Adrenal gland (tissue), 9 donors: ENCODE measurements at regions not wholly inside any gene's neighbourhood (a gene's known extent, or its start where the extent isn't known, plus 50 kb on each side); places are given as distances from the start of the nearest gene placed in this dataset.
"Not testable (repeated sequence)": the region's sequence is repeated elsewhere in the genome, so short reads cannot be mapped to it uniquely, and the experiment has no call there.

Source experiments
- DNase-seq, 7 donors: peaks; one replicate each; pipeline ENCODE4 v3.0.0-alpha.2; 2019 to 2020
- H3K27ac ChIP-seq, 5 donors: fragments of 200-600 bp; sonication (generic) in 4 of 5; 1 replicate in 3 of 5; 2 replicates in 2 of 5; pipeline versions ENCODE4 v1.5.1 to v1.8.0; 2016 to 2020; ENCODE audit warnings: mild to moderate bottlenecking in 1 of 5
- H3K27me3 ChIP-seq: fragments of 200-600 bp; 2 replicates; pipeline ENCODE4 v1.8.0; 2021
- H3K36me3 ChIP-seq, 2 donors: fragments of 200-600 bp; replicated peaks in 1 of 2; 1 replicate in 1 of 2; 2 replicates in 1 of 2; pipeline versions ENCODE4 v1.5.1 to v1.8.0; 2018 to 2022
- H3K4me1 ChIP-seq, 2 donors: fragments of 200-600 bp; replicated peaks in 1 of 2; 1 replicate in 1 of 2; 2 replicates in 1 of 2; pipeline versions ENCODE4 v1.5.1 to v1.8.0; 2018 to 2021
- H3K4me3 ChIP-seq, 4 donors: fragments of 200-600 bp; sonication (generic) in 3 of 4; one replicate each; pipeline ENCODE4 v1.5.1; 2016 to 2018
- H3K9me3 ChIP-seq, 3 donors: fragments of 200-600 bp; sonication (generic) in 1 of 3; replicated peaks in 1 of 3; 1 replicate in 2 of 3; 2 replicates in 1 of 3; pipeline versions ENCODE4 v1.5.1 to v1.8.0; 2016 to 2021
- POLR2A ChIP-seq, 2 donors: fragments of 450-650 bp; IDR thresholded peaks; one replicate each; pipeline ENCODE4 v1.6.1; 2017; ENCODE audit warnings: antibody characterized with exemption in 2 of 2, mild to moderate bottlenecking in 2 of 2, moderate library complexity in 1 of 2
- WGBS, 4 donors: extraction: QIAGEN DNeasy Blood & Tissue Kit in 2 of 4; methylation state at CpG; one replicate each; pipeline versions ENCODE4 v1.1.5 to v1.1.7; 2013 to 2017; 5-methylcytosine and 5-hydroxymethylcytosine counted together
- intact Hi-C, 2 donors: fragments of 100-400 bp; cut with DNase I; formaldehyde crosslinking; loops; one replicate each; pipeline versions ENCODE4 v1.14.1 to v1.15.0; 2022 to 2023
- TF ChIP-seq, protein P1 (sequence below), 6 experiments: fragments of 450-650 bp in 4 of 6; fragments of 200-600 bp in 2 of 6; sonication (generic) in 1 of 6; IDR thresholded peaks; 1 replicate in 5 of 6; 2 replicates in 1 of 6; pipeline versions ENCODE4 v1.5.1 to v1.8.0; 2016 to 2021; ENCODE audit warnings: antibody characterized with exemption in 6 of 6, mild to moderate bottlenecking in 2 of 6, moderate library complexity in 1 of 6
- donor health status: healthy with polysubstance abuse.
- donor health status: Bipolar disorder and iron deficiency.
- donor health status: DM: yes; HTN: yes; CAD: no.
- donor health status: DM: no; HTN: no; CAD: no.
- donor health status: DM: no; HTN: no; CAD: no.

DNA sequence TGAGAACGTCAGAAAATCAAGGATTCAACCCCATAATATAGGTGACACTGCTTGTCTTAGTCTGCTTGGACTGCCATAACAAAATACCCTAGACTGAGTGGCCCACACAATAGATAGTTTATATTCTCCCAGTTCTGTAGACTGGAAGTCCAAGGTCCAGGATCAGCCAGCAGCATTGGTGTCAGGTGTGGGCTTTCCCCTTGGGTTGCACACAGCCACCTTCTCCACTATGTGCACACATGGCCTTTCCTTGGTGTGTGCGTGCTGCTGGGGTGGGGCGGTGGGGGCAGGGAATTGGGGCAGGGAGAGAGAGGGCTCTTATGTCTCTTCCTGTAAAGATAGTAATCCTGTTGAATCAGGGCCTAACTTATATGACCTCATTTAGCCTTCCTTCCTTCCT lies 106.4 kb downstream of the SLC25A47 start:
- Histone ChIP-seq H3K27me3 (no peaks in the 10 kb centered on the region), H3K9me3 (no peaks in the 10 kb centered on the region), H3K4me1 (peaks cover 0 to 8% of the 10 kb centered on the region in 2 donors), H3K36me3 (no peaks in the 10 kb centered on the region), H3K27ac (peak overlapping the region in 1 of 5 donors; percentile 71), H3K4me3 (no peak overlapping the region)
- TF ChIP-seq, protein P1, sequence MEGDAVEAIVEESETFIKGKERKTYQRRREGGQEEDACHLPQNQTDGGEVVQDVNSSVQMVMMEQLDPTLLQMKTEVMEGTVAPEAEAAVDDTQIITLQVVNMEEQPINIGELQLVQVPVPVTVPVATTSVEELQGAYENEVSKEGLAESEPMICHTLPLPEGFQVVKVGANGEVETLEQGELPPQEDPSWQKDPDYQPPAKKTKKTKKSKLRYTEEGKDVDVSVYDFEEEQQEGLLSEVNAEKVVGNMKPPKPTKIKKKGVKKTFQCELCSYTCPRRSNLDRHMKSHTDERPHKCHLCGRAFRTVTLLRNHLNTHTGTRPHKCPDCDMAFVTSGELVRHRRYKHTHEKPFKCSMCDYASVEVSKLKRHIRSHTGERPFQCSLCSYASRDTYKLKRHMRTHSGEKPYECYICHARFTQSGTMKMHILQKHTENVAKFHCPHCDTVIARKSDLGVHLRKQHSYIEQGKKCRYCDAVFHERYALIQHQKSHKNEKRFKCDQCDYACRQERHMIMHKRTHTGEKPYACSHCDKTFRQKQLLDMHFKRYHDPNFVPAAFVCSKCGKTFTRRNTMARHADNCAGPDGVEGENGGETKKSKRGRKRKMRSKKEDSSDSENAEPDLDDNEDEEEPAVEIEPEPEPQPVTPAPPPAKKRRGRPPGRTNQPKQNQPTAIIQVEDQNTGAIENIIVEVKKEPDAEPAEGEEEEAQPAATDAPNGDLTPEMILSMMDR (IDR thresholded peaks at IDR 0.05), result no peak
- no peak for TF ChIP-seq POLR2A (IDR thresholded peaks at IDR 0.05)
- intact Hi-C loops, result no loop called here
- WGBS, 4 donors, result 87 to 100% (median 91%) methylated on average over 3 of the region's 3 CpGs
- DNase-seq, result no peak

DNA sequence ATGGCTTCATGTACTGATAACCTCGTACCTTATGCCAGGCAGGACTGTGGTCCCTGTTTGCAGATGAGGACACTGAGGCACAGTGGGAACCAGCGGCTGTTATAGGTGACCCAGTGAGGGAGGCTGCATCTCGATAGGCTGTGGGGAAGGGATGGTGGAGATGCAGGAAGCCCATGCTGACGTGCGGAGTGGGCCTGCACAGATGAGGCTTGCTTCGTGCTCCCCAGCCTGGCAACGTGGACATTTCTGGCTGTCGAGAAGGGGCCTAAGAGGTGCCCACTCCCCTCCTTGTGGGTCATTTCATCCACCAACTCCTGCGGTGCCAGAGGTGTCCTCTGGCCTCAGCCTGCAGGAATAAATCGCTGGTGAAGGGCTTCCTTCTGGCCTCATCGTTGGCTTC lies 107.4 kb downstream of the SLC25A47 start:
- Histone ChIP-seq H3K27ac (no peak overlapping the region), H3K4me3 (no peak overlapping the region), H3K9me3 (no peaks in the 10 kb centered on the region), H3K4me1 (peaks cover 0 to 8% of the 10 kb centered on the region in 2 donors), H3K36me3 (no peaks in the 10 kb centered on the region), H3K27me3 (no peaks in the 10 kb centered on the region)
- TF ChIP-seq, protein P1 (IDR thresholded peaks at IDR 0.05), result no peak
- no peak for TF ChIP-seq POLR2A (IDR thresholded peaks at IDR 0.05)
- whole genome bisulfite sequencing, 4 donors, result 86 to 94% (median 90%) methylated on average over 6 to 11 of the region's 11 CpGs
- intact Hi-C loops, result no loop called here
- DNase-seq, result peak in 1 of 7 donors; percentile 53

DNA sequence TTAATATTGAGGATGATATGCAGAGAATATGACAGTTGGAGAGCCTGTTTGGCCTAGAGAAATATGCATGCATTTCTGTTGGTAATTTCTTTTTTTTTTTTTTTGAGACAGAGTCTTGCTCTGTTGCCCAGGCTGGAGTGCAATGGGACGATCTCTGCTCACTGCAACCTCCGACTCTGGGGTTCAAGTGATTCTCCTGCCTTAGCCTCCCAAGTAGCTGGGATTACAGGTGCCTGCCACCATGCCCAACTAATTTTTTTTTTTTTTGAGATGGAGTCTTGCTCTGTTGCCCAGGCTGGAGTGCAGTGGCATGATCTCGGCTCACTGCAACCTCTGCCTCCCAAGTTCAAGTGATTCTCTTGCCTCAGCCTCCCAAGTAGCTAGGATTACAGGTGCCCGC lies 108.3 kb downstream of the SLC25A47 start:
- H3K36me3 ChIP-seq, DNase-seq, H3K27ac ChIP-seq, intact Hi-C loops, H3K27me3 ChIP-seq, H3K9me3 ChIP-seq, H3K4me3 ChIP-seq: not testable (repeated sequence)
- H3K4me1 ChIP-seq, result peaks cover 0 to 13% of the 10 kb centered on the region in 2 donors
- 94 to 100% (median 95%) methylated on average over 4 of the region's 4 CpGs for WGBS, 4 donors

DNA sequence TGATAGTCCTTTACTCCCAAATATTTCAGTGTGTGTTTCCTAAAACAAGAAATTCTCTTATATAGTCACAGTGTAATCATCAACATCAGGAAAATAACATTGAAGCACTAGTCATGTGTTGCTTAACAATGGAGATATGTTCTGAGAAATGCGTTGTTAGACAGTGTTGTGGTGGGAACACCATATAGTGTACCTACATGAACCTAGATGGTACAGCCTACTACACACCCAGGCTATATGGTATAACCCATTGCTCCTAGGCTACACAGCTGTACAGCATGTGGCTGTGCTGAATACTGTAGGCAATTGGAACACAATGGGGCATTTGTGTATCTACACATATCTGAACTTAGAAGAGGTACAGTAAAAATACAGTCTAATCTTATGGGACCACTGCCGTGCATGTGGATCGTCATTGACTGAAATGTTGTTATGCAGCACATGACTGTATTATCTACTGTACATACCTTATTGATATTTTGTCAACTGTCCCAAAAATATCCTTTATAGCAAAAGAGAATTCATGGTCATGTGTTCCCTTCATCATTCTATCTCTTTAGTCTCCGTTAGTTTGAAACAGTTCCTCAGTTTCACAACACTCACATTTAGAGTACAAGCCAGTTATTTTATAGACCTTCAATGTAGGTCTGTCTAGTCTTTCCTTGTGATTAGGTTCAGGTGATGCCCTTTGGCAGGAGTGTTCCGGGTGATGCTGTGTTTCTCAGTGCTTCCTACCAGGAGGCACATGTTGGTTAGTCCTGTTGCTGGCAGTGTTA lies 109.7 kb downstream of the SLC25A47 start:
- intact Hi-C loops, result no loop called here
- WGBS, 4 donors, result 89 to 95% (median 93%) methylated on average over 5 of the region's 5 CpGs
- Histone ChIP-seq H3K9me3 (no peaks in the 10 kb centered on the region), H3K27ac (no peak overlapping the region), H3K27me3 (no peaks in the 10 kb centered on the region), H3K4me3 (no peak overlapping the region), H3K36me3 (no peaks in the 10 kb centered on the region), H3K4me1 (peaks cover 0 to 17% of the 10 kb centered on the region in 2 donors)
- TF ChIP-seq, protein P1 (IDR thresholded peaks at IDR 0.05), result no peak
- TF ChIP-seq POLR2A (IDR thresholded peaks at IDR 0.05), result no peak
- DNase-seq, result peak in 1 of 7 donors; percentile 30

DNA sequence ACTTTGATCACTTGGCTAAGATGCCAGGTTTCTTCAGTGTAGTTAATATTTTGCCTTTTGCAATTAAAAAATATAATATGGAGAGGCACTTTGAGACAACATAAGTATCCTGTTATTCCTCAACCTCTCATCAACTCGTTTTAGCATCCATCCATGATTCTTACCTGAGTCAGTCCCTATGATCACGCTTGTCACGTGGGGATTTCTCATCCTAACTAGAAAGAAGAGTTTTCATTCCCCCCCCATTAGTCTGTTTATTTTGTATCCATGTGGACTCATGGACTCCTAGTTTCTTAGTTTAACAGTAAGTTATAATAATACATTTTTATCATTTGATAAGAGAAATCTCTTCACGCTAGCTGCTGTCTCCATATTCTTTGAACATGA lies 110.3 kb downstream of the SLC25A47 start:
- intact Hi-C loops, result no loop called here
- DNase-seq, result no peak
- 82 to 93% (median 91%) methylated on average over 4 of the region's 4 CpGs for WGBS, 4 donors
- Histone ChIP-seq H3K27ac (no peak overlapping the region), H3K4me3 (no peak overlapping the region), H3K27me3 (no peaks in the 10 kb centered on the region), H3K9me3 (no peaks in the 10 kb centered on the region), H3K4me1 (peaks cover 0 to 17% of the 10 kb centered on the region in 2 donors), H3K36me3 (no peaks in the 10 kb centered on the region)
- no peak for TF ChIP-seq POLR2A (IDR thresholded peaks at IDR 0.05)
- TF ChIP-seq, protein P1 (IDR thresholded peaks at IDR 0.05), result no peak
